ENCODE measurements at regions not wholly inside any gene's neighbourhood (a gene's known extent, or its start where the extent isn't known, plus 50 kb on each side); places are given as distances from the start of the nearest gene placed in this dataset.

- TF ChIP-seq ASH2L (IDR thresholded peaks at IDR 0.05; ENCODE audit: low read length), result no peak
Measured at GRCh38 chr9:31248156-31248555, 1136.3 kb upstream of the ACO1 start (continued).

- H4K20me1 ChIP-seq (replicated peaks in 1 of 2; ENCODE audit: control insufficient read depth in 1 of 2, insufficient read depth in 2 of 2, low read length in 2 of 2), result no peaks in the 10 kb centered on the region
- H3K9me3 ChIP-seq (ENCODE audit: insufficient read depth in 2 of 2, low read depth in 1 of 2, low read length in 1 of 2), result peaks cover 0 to 14% of the 10 kb centered on the region in 2 experiments; a peak in 2 of 4 replicates
- no peak overlapping the region for H3K9ac ChIP-seq (replicated peaks in 1 of 4; ENCODE audit: extremely low read depth in 1 of 4, low read depth in 3 of 4, low read length in 3 of 4)
- ChIA-PET CTCF (ENCODE audit: partially characterized antibody) (no interaction called here), POLR2A (ENCODE audit: partially characterized antibody) (interaction anchor here (0.6 kb wide), 1 partner anchor 8 kb away, joined by 4 read pairs; no protein-coding TSS in a partner anchor)
- H3K4me2 ChIP-seq (ENCODE audit: insufficient read depth in 1 of 2, low read depth in 2 of 2, low read length in 2 of 2), result no peak overlapping the region
- no peaks in the 10 kb centered on the region for H3K23me2 ChIP-seq (ENCODE audit: low read depth, low read length)
- no peak overlapping the region for H2BK12ac ChIP-seq (ENCODE audit: low read depth, low read length)
- H3K27ac ChIP-seq (ENCODE audit: low read depth, low read length), result no peak overlapping the region
- no peak for FAIRE-seq
- no peaks in the 10 kb centered on the region; a peak in 1 of 7 replicates for H3K27me3 ChIP-seq (replicated peaks in 1 of 4; ENCODE audit: control insufficient read depth in 3 of 4, extremely low read depth in 1 of 4, insufficient read depth in 3 of 4, low read length in 3 of 4)
- no peak overlapping the region for H3K56ac ChIP-seq (replicated peaks; ENCODE audit: insufficient read length, low read depth, low read length)
- H3K79me2 ChIP-seq (ENCODE audit: control insufficient read depth in 1 of 2, insufficient read depth in 2 of 2, low read length in 2 of 2), result no peaks in the 10 kb centered on the region
- H3K23ac ChIP-seq (ENCODE audit: insufficient read length), result no peak overlapping the region
- no peak overlapping the region for H4K5ac ChIP-seq (ENCODE audit: insufficient read length, low read depth, low read length)
- no peak overlapping the region for H2BK15ac ChIP-seq (ENCODE audit: low read length)
- H3K4me1 ChIP-seq (replicated peaks in 1 of 4; ENCODE audit: control insufficient read depth in 3 of 4, insufficient read depth in 4 of 4, low read length in 3 of 4), result no peaks in the 10 kb centered on the region
- no peak overlapping the region for H3K18ac ChIP-seq (ENCODE audit: extremely low read depth, low read length)
- no peak overlapping the region for H3K14ac ChIP-seq (ENCODE audit: insufficient read length)
- no peak overlapping the region for H4K91ac ChIP-seq (replicated peaks; ENCODE audit: insufficient read length, low read length)
- TF ChIP-seq EP300 (IDR thresholded peaks at IDR 0.05; ENCODE audit: borderline replicate concordance in 1 of 2, low read depth in 2 of 2, low read length in 2 of 2) (no peak), SIRT6 (IDR thresholded peaks at IDR 0.05; ENCODE audit: low read length) (no peak)
- H2AK5ac ChIP-seq (ENCODE audit: low read depth, low read length), result no peak overlapping the region
- H3K4me3 ChIP-seq (ENCODE audit: extremely low read depth in 1 of 4, insufficient read depth in 2 of 4, low read depth in 3 of 4, low read length in 4 of 4), result no peak overlapping the region
- DNase-seq (ENCODE audit: low read depth in 1 of 2, low spot score in 2 of 2), result no peak
- no peak overlapping the region for H2BK120ac ChIP-seq (replicated peaks; ENCODE audit: low read depth, low read length)
- no peaks in the 10 kb centered on the region for H3K36me3 ChIP-seq (ENCODE audit: control insufficient read depth in 2 of 4, insufficient read depth in 4 of 4, low read length in 3 of 4)
- H4K8ac ChIP-seq (ENCODE audit: extremely low read depth, insufficient read depth, low read length), result no peak overlapping the region
- 98% methylated on average over 2 of the region's 2 CpGs; no CpG with 5 or more reads in 1 of the 2 experiments for WGBS, 2 experiments (ENCODE audit: extremely low coverage in 1 of 2, insufficient coverage in 1 of 2, insufficient read length in 1 of 2, insufficient replicate concordance in 2 of 2, low coverage in 1 of 2, low lambda C conversion rate in 2 of 2, missing lambda C conversion rate in 1 of 2)
- H3K79me1 ChIP-seq (ENCODE audit: low read depth, low read length), result no peaks in the 10 kb centered on the region
- H2AFZ ChIP-seq (ENCODE audit: low read length), result no peak overlapping the region
- H2BK20ac ChIP-seq (ENCODE audit: low read length), result no peak overlapping the region
- no peak overlapping the region for H3K4ac ChIP-seq (replicated peaks; ENCODE audit: insufficient read length, low read depth, low read length)
- H2BK5ac ChIP-seq (ENCODE audit: low read depth, low read length), result no peak overlapping the region
Measured at GRCh38 chr9:31251386-31251785, 1133.1 kb upstream of the ACO1 start.
